GM18873 (cell line): ENCODE measurements at regions not wholly inside any gene's neighbourhood (a gene's known extent, or its start where the extent isn't known, plus 50 kb on each side); places are given as distances from the start of the nearest gene placed in this dataset.
A peak's percentile ranks its signal among the peaks of the same experiment; 100 is the strongest.
"Not testable (repeated sequence)": the region's sequence is repeated elsewhere in the genome, so short reads cannot be mapped to it uniquely, and the experiment has no call there.

ENCODE experiments used
- ATAC-seq: cut with Tn5 transposase; IDR thresholded peaks from one replicate; pipeline ENCODE4 v1.9.1; 2021; ENCODE audit warnings: mild to moderate bottlenecking, moderate library complexity, moderate number of reproducible peaks; ENCODE audit not compliant: unreplicated experiment, low FRiP score

DNA sequence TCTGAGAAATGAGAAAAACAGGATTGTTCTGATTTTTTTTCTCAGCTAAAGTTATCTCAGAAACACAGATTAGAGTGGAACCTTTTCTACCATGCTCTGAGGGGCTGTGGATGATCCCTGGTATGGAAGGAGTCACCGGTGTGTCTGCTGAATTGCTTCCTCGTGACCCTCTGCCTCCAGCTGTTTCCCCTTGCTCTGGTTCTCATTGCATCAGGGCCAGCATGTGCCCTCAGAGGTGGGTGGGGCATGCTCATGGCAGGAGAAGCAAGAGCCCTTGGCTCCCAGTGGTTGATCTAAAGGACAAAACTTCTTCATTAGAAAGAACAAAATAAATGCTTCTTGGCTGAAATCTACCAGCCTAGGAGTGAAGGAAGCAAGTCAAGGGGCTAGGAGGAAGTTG lies 183.2 kb upstream of the HMCN1 start:
- ATAC-seq, result no peak

DNA sequence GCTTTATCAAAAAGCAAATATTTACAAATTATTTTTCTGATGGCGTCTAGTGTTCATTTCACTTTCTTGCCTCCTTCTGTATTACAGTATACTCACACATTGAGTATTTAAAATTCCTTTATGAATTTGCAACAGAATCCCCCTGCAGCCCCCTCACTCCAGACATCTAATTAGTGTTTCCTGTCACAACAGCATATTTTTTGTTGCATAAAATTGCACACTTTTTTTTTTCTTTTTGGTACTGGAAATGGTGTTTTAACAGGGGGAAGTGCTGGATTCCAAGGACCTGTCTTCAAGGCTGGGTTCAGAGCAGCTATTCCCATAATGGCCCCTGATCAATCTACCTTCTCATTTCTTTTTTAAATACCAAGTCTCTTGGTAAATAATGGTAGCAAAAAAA lies 184.3 kb upstream of the HMCN1 start:
- no peak for ATAC-seq

DNA sequence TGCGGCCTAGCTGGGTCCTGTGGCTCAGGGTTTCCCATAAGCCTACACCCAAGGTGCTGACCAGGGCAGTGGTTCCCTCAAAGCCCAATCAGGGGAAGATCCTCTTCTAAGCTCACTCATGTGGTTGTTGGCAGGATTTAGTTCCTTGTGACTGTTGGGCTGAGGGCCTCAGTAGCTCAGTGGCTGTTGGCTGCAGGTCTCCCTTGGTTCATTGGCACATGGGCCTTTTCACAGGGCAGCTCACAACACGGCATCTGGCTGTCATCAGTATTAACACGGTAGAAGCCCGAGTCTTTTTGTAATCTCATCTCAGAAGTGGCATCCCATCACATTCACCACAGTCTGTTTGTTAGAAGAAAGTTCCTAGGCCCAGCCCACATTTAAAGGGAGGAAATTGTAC lies 188.2 kb upstream of the HMCN1 start:
- ATAC-seq, result no peak

DNA sequence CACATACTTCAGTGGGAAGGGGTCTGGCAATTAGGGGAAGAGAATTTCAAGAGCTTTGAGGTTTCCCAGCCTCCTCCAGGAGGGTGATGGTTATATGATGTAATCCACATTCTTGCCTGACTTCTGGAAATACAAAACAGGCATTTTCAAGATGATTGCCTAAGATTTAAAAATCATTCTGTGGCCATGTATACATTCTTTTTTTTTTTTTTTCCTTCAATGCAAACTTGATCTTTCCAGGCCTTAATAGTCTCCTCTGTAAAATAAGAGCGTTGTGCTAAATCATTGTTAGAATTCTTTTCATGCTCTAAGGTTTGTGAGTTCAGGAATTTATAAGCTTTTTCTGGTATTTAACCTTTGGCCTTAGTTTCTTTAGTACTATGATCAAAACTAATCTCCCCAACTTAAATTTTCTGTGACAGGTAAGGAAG lies 192.3 kb upstream of the HMCN1 start:
- ATAC-seq, result no peak

DNA sequence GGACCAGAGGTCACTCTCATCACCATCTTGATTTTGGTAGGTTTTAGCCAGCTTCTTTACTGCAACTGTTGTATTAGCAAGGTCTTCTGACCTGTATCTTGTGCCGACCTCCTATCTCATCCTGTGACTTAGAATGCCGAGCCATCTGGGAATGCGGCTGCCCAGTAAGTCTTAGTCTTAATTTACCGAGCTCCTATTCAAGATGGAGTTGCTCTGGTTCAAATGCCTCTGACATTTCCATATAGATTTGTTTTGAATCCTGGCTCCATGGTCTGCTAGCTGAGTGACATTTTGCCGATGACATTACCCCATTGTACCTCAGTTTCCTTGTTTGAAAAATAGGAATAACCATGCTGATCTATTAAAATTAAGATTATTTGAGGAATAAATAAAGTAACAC lies 193.9 kb upstream of the HMCN1 start:
- no peak for ATAC-seq

DNA sequence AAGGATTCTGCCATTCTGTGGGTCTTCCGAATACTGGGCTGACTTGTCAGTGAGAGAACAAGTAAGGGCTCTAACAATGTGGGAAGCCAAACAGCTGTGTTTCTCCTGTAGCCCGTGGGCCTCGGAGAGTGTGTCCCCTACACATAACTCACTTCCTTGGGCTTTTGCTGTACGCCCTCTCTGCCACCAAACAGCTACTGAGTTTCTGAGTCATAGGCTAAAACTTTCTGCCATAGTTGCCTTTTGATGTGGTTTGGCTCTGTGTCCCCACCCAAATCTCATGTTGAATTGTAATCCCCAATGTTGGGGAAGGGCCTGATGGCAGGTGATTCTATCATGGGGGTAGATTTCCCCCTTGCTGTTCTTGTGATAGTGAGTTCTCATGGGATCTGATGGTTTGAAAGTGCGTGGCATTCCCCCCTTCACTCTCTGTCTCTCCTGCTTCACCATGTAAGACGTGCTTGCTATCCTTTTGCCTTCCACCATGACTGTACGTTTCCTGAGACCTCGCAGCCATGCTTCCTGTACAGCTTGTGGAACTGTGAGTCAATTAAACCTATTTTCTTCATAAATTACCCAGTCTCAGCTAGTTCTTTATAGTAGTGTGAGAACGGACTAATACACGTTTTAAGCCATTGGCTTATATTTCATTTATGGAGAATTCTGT lies 194.8 kb upstream of the HMCN1 start:
- ATAC-seq, result no peak

DNA sequence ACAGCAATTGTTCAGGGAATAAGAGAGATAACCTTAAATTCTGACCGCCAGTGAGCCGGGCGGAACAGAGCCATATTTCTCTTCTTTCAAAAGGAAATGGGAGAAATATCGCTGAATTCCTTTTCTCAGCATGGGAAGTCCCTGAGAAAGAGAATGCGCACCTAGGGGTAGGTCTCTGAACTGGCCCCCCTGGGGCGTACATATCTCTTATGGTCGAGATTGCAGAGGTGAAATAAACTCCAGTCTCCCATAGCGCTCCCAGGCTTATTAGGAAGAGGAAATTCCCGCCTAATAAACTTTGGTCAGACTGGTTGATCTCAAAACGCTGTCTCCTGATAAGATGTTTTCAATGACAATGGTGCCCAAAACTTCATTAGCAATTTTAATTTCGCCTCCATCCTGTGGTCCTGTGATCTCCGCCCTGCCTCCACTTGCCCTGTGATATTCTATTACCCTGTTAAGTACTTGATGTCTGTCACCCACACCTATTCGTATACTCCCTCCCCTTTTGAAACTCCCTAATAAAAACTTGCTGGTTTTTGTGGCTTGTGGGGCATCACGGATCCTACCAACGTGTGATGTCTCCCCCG lies 195.8 kb upstream of the HMCN1 start:
- ATAC-seq, result not testable (repeated sequence)

DNA sequence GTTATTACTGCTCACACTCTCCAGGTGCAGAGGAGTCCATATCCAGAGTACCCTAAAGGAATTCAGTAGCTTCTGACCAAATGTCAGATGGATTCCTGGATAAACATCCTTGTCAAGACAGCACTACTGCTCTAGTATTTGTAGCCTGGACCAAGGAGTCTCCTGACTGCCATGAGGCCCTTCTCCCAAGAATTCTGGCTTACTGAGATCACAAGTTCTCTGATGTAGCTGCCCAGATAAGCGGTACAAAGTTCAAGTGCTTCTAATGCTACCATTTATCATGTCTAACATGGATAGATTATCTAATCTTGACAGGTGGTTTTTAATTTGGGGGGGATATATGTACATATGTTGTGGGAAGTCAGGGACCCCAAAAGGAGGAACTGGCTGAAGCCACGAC lies 196.6 kb upstream of the HMCN1 start:
- ATAC-seq, result no peak

DNA sequence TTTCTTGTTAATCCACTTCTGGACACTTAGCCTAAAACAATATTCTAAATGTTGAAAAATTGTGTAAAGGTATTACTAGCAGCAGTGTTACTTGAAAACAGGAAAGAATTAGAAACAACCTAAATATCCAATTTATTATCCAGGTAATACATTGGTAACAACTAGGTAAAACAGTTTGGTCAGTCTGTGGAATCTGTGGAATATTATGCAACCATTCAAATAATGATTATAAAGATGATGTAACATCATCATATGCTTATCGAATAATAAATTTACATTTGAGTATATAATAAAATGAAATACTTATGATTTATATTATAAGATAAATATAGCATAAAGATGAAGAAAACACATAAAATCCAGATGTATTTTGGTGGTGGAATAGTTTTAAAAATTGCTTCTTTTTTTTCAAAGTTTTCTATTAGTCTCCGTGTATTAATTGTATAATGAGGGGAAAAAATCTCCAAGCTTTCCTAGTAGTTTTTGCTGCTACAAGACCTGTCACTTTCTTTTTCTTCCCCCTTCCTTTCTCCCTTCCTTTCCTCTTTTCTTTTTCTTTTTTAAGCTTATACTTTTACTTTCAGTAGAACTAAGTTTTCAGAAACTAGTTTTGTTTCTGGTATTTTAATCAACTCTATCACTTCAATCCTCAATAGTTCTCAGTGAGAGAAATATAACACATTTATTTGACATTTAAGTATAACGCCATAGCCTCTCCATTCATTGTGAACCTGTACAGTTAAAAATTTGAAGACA lies 197.8 kb upstream of the HMCN1 start:
- no peak for ATAC-seq

DNA sequence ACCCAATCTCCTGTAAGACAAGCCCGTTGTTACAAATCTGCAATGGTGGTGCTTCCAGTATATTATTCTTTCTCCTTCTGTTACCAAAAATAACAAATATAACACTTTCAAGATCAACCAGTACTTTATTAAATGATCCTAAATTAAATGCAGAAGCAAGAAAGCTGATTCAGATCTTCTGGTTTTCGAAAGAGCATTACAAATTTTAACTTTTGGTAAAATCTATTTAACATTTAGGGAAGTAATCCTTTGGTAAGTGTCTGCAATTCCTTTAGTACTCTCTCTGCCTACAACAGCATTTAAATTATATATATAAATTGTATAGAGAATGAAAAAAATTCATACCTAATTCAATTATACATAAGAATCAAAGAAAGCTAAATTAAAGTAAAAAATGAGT lies 198.6 kb upstream of the HMCN1 start:
- ATAC-seq, result no peak

DNA sequence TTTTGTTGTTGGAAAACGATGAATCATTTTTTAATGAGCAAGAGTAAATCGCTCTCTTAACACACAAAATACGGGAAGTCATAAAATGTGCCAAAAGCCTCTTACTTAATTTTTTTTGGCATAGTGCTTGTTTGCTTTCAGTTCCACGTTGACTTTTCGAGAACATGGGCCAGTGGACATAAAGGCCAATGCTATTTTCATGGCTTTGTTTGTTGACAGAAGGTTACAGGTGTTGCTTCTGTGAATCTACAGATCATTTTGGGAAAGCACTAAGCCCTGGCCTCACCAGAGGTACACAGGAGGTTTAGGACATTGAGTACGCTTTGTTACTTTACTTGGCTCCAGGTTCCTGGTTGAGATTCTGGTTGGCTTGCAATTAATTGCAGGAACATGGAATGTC lies 199.4 kb upstream of the HMCN1 start:
- no peak for ATAC-seq

DNA sequence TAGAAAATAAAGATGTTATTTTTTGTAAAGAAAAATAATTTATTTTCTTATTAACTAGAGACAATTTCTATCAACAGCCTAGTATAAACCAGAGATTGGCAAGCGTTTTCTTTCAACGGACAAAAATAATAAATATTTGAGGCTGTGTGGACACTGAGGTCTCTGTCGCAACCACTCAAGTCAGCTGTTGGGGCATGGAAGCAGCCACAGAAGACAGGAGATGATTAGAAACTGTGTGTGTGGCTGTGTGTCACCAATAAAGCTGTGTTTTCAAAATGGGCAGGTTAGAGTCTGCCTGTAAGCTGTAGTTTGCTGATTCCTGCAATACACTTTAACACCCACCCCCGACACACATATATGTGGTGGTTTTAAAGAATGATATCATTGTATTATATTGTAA lies 200.6 kb upstream of the HMCN1 start:
- ATAC-seq, result no peak

DNA sequence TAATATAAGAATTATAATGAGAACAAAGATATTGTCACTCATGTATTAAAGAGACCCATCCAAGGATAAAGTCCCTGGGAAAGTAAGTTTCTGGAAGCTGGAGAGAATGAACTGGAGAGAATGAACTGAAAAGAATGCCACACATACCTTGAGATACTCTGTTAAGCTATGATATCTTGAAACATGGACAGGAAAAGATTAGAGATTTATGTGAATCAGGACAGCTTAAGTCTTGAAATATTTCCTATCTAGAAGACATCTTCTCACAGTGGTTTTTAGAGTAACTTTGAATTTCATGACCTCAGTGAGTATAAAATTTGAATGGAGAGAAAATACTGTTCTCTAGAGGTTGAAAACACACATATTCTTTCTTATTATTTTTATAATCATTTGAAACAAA lies 201.3 kb upstream of the HMCN1 start:
- ATAC-seq, result no peak

DNA sequence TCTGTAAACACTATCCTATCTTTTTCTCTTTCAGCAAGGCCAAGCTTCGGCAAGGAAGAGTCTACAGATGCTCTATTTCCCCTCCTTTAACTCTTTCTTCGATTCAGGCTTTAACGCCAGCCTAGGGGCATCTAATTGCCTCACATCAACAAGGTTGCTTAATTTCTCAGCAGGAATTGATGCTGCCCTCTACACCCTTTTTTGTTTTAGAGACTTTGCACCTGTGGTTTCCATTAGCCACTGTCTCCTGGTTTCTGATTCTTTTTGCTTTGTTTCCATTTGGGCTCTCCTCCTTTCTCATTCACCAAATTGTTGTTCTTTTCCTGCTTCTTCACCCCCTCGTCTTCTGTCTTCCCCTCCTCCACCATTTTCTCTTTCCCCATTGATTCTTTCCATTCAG lies 202.4 kb upstream of the HMCN1 start:
- no peak for ATAC-seq

DNA sequence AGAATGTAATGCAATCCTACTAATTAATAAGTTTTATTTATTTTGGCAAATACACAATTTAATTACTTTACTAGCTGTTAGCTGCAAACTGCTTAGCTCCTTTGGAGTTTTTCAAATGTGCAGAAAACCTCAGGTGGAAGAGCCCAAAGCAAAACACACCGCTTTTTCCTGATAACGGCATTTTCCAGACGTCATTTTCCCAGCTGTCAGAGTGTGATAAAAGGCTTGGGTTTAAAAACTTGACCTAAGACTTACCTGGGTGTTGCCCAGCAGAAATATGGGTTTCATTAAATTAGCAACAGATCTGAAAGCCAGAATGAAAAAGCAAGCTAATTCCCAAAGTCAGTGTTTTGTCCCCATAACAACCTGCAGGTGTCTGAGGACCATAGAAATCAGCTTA lies 204.0 kb upstream of the HMCN1 start:
- ATAC-seq, result no peak

DNA sequence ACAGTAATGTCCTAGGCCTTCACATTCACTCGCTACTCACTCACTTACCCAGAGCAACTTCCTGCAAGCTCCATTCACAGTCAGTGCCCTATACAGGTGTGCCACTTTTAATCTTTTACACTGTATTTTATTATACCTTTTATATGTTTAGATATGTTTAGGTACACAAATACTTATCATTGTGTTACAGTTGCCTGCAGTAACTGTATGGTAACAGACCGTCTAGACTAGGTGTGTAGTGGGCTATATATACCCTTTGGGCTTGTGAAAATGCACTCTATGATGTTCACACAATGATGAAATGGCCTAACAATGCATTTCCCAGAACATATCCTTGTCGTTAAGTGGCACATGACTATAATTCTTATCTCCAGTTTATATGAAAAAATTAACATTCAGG lies 204.5 kb upstream of the HMCN1 start:
- ATAC-seq, result no peak

DNA sequence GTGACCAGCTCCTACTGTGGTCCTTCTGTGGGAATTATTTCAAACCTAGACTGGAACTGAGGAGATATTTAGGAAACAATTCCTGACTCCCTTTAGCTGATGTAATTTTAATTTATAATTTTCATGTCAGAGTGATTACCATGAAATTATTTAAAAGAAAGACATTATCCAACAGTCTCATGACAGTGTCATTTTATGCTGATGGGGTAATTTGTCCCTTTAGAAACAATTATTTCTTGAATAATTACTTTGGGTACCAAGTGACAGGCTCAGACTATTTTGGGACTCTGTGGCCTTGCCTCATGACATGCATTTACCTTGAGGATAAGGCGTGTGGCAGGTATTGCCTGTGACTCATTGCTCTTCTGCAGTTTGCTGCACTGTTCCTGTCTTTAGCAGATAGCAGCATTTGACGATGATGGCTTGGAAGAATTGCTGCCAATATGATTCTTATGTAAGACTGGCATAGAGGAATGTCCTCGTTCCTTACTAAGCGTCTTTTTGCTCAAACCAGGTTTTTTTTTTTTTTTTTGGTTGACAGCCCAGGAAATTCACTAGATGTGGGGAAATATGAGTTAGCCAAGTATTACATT lies 206.0 kb upstream of the HMCN1 start:
- no peak for ATAC-seq

DNA sequence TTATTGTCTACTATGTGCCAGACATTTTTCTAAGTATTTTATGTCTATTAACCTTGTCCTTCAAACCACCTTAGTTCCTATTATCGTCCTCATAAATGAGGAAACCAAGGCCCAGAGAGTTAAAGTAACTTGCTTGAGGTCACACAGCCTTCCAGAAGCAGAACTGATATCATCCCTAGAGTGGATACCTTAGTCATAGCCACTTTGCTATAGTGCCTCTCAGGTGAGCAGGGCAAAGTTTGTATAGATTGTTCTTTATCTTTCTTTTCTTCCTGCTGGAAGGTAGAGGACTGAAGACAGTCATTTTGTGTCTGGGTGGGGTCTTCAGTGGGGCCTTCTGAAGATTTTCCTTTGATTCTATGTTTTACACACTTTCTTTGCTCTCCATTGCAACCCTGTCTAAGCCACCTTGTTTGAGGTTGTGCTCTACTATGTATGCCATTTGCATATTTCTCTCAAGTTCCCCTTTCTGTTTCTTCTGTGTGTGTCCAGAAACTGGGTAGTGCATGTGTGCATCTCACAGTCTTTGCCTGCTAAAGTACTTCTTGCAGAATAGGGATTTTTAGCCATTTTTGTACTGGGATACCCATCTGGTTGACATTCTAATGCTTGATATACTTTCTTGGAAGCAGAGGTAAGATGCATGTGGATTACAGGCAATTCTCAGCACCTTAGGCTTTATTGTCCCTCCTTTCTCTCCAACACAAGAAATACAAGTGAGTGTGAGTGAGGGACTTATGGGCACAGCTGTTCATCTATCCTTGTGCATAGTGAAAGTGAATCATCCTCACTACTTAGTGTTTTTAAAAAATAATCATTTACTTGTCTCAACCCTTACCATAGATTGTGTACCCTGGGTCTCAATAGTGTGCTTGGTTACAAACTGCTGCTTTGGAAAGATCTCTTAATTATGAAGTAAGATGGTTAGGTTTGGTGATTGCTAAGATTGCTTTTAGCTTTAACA lies 207.6 kb upstream of the HMCN1 start:
- peak; percentile 100 for ATAC-seq

DNA sequence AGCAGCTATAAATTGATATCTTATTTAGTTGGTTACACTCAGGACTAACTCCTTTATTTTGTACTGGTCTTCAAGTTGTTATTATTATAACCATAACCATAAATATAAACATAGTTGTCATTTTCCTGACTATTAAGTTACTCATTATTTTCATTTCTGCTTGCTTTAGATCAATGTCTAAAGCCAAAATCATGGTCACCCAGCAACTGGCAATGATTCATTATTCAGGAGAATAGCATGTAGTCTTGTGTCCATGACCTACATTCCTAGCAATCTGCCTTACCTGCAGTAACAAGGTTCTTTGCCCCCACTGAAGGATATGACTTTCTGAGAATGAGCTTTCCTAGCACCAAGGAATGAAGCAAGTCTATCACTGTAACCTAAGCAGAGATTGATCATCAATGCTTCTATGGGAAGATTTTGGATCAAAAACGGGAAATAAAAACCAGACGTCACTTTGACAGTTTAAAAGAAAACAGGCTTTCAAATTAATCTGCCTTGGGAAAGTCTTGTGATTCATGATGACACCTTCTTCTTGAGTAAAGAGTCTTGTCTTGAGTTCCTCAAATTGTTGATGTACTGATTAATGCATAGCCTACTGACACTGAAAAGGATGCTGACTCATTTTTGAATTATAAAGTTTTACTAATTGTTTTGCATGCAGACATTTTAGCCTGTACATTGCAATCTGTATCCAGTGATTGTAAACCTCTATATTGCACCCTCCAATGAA lies 203.3 kb upstream of the IVNS1ABP start:
- no peak for ATAC-seq
